ENCODE measurements at regions not wholly inside any gene's neighbourhood (a gene's known extent, or its start where the extent isn't known, plus 50 kb on each side); places are given as distances from the start of the nearest gene placed in this dataset.
A peak's percentile ranks its signal among the peaks of the same experiment; 100 is the strongest.

- peak; percentile 10 for DNase-seq (ENCODE audit: low read depth, low spot score)
Observed at GRCh38 chr1:5707566-5708345, 284.5 kb downstream of the NPHP4 start.

GRCh38 chr1:5706239-5706638, 286.0 kb downstream of the NPHP4 start:
- H3K9me3 ChIP-seq (ENCODE audit: control insufficient read depth in 1 of 2, insufficient read depth in 1 of 2, low read depth in 1 of 2, low read length in 2 of 2), result no peaks in the 10 kb centered on the region
- H2AFZ ChIP-seq (ENCODE audit: low read depth, low read length, poor library complexity, severe bottlenecking), result no peak overlapping the region
- ChIA-PET RAD21 (ENCODE audit: low non-redundant PET in 1 of 2, low total read pairs in 2 of 2, uncharacterized antibody in 2 of 2, unreplicated experiment in 2 of 2) (no interaction called here), POLR2A (no interaction called here), CTCF (no interaction called here)
- H3K27ac ChIP-seq (ENCODE audit: low read depth, low read length), result no peak overlapping the region
- peaks cover 0 to 14% of the 10 kb centered on the region in 2 experiments; a peak in 2 of 4 replicates for H3K4me1 ChIP-seq (ENCODE audit: control insufficient read depth in 1 of 2, insufficient read depth in 2 of 2, low read length in 2 of 2)
- no peaks in the 10 kb centered on the region for H3K9me2 ChIP-seq (ENCODE audit: insufficient read depth)
- no TSS peak for BruUV-seq (replicated peaks)
- H3K9ac ChIP-seq (ENCODE audit: low read length), result no peak overlapping the region
- no peak for DNase-seq (ENCODE audit: low read depth, low spot score)
- H3K4me3 ChIP-seq (replicated peaks in 1 of 2; ENCODE audit: low read depth in 1 of 2, low read length in 2 of 2), result no peak overlapping the region
- no peaks in the 10 kb centered on the region for H3K36me3 ChIP-seq (ENCODE audit: control insufficient read depth in 1 of 2, insufficient read depth in 2 of 2, low read length in 2 of 2)
- H4K20me1 ChIP-seq (ENCODE audit: insufficient read depth), result no peaks in the 10 kb centered on the region
- intact Hi-C loops (cut with micrococcal nuclease), result no loop called here
- ATAC-seq, result no peak
- peaks cover 6% of the 10 kb centered on the region; the same call in 1 of the 2 replicates for H3K27me3 ChIP-seq (ENCODE audit: insufficient read depth, low read length)
- H3K4me2 ChIP-seq (ENCODE audit: low read length), result no peak overlapping the region
- no peak for TF ChIP-seq SP1 (IDR thresholded peaks at IDR 0.05; ENCODE audit: low read depth)
- TF ChIP-seq ELF1 (IDR thresholded peaks at IDR 0.05; ENCODE audit: borderline replicate concordance, low read depth), result no peak
- no peak for TF ChIP-seq JUND (IDR thresholded peaks at IDR 0.05)
- H3K79me2 ChIP-seq (ENCODE audit: insufficient read depth, low read length), result no peaks in the 10 kb centered on the region

More at GRCh38 chr1:5707566-5708345, 284.5 kb downstream of the NPHP4 start:
- intact Hi-C loops (cut with micrococcal nuclease), result no loop called here
- ATAC-seq, result peak; percentile 87
- Histone ChIP-seq H3K4me1 (ENCODE audit: control insufficient read depth in 1 of 2, insufficient read depth in 2 of 2, low read length in 2 of 2) (peaks cover 0 to 14% of the 10 kb centered on the region in 2 experiments; a peak in 2 of 4 replicates), H3K9me3 (ENCODE audit: control insufficient read depth in 1 of 2, insufficient read depth in 1 of 2, low read depth in 1 of 2, low read length in 2 of 2) (no peaks in the 10 kb centered on the region), H3K27ac (ENCODE audit: low read depth, low read length) (no peak overlapping the region), H3K27me3 (ENCODE audit: insufficient read depth, low read length) (no peaks in the 10 kb centered on the region), H3K4me3 (replicated peaks in 1 of 2; ENCODE audit: low read depth in 1 of 2, low read length in 2 of 2) (no peak overlapping the region), H3K9ac (ENCODE audit: low read length) (no peak overlapping the region), H3K36me3 (ENCODE audit: control insufficient read depth in 1 of 2, insufficient read depth in 2 of 2, low read length in 2 of 2) (no peaks in the 10 kb centered on the region), H3K9me2 (ENCODE audit: insufficient read depth) (no peaks in the 10 kb centered on the region), H3K4me2 (ENCODE audit: low read length) (peak overlapping the region; percentile 28), H4K20me1 (ENCODE audit: insufficient read depth) (no peaks in the 10 kb centered on the region), H3K79me2 (ENCODE audit: insufficient read depth, low read length) (no peaks in the 10 kb centered on the region), H2AFZ (ENCODE audit: low read depth, low read length, poor library complexity, severe bottlenecking) (no peak overlapping the region)
- BruUV-seq (replicated peaks), result no TSS peak
- ChIA-PET RAD21 (ENCODE audit: low non-redundant PET in 1 of 2, low total read pairs in 2 of 2, uncharacterized antibody in 2 of 2, unreplicated experiment in 2 of 2) (no interaction called here), POLR2A (no interaction called here), CTCF (no interaction called here)
- TF ChIP-seq POLR2AphosphoS5 (IDR thresholded peaks at IDR 0.05; ENCODE audit: low read depth, low read length), result no peak

All from HCT116 (cell line).